Heart right ventricle (tissue), 16 donors: ENCODE measurements at regions not wholly inside any gene's neighbourhood (a gene's known extent, or its start where the extent isn't known, plus 50 kb on each side); places are given as distances from the start of the nearest gene placed in this dataset.

Experiments used
- ATAC-seq, 8 donors: fragments of 200-7000 bp; cut with Tn5 transposase; one replicate each; pipeline ENCODE4 v1.9.1; 2020; ENCODE audit warnings: mild to moderate bottlenecking in 8 of 8, moderate library complexity in 8 of 8, moderate number of reproducible peaks in 1 of 8
- DNase-seq, 2 donors: peaks; one replicate each; pipeline ENCODE4 v3.0.0-alpha.2; 2020
- H3K27ac ChIP-seq, 10 donors: fragments of 200-600 bp; sonication (generic) in 2 of 10; one replicate each; pipeline versions ENCODE4 v1.5.0 to v1.8.0; 2020 to 2022; ENCODE audit warnings: mild to moderate bottlenecking in 3 of 10
- H3K27me3 ChIP-seq, 7 donors: fragments of 200-600 bp; one replicate each; pipeline ENCODE4 v1.8.0; 2021 to 2022; ENCODE audit warnings: mild to moderate bottlenecking in 2 of 7
- H3K36me3 ChIP-seq, 9 donors: fragments of 200-600 bp; sonication (generic) in 1 of 9; one replicate each; pipeline versions ENCODE4 v1.5.0 to v1.8.0; 2020 to 2022; ENCODE audit warnings: mild to moderate bottlenecking in 2 of 9
- H3K4me1 ChIP-seq, 9 donors: fragments of 200-600 bp; sonication (generic) in 1 of 9; one replicate each; pipeline versions ENCODE4 v1.5.0 to v1.8.0; 2020 to 2022; ENCODE audit warnings: mild to moderate bottlenecking in 4 of 9
- H3K4me3 ChIP-seq, 10 donors: fragments of 200-600 bp; sonication (generic) in 2 of 10; one replicate each; pipeline versions ENCODE4 v1.5.0 to v1.8.0; 2020 to 2022; ENCODE audit warnings: mild to moderate bottlenecking in 7 of 10, moderate library complexity in 2 of 10
- H3K9me3 ChIP-seq, 11 donors: fragments of 200-600 bp in 10 of 11; sonication (generic) in 2 of 11; one replicate each; pipeline versions ENCODE4 v1.5.0 to v1.8.0; 2013 to 2022; ENCODE audit warnings: mild to moderate bottlenecking in 2 of 11, control low read depth in 1 of 11, moderate library complexity in 1 of 11
- WGBS, 2 donors: extraction: QIAGEN DNeasy Blood & Tissue Kit; methylation state at CpG; one replicate each; pipeline ENCODE4 v1.1.7; 2013; ENCODE audit warnings: inconsistent platforms in 1 of 2; 5-methylcytosine and 5-hydroxymethylcytosine counted together
- intact Hi-C, 10 donors: fragments of 100-400 bp; cut with DNase I; formaldehyde crosslinking; loops; one replicate each; pipeline versions ENCODE4 v1.11.1 to v1.14.2; 2022
- TF ChIP-seq, protein P1 (sequence below), 9 donors: fragments of 200-600 bp; sonication (generic) in 2 of 9; IDR thresholded peaks; one replicate each; pipeline versions ENCODE4 v1.5.0 to v1.8.0; 2021 to 2022; ENCODE audit warnings: antibody characterized with exemption in 9 of 9, mild to moderate bottlenecking in 5 of 9, moderate library complexity in 1 of 9
- donor health status: Arrhythmogenic right ventricular cardiomyopathy.
- donor health status: ischemic (EF 13 %, LVEDD 7.1; RV severe dilation, severe dysfunction).
- donor health status: healthy with polysubstance abuse.
- donor health status: DM: no; HTN: yes; CAD: no.
- donor health status: DM: no; HTN: no; CAD: no.
- donor health status: ischemic (EF 25% LVEDD 6.9; RV normal size, moderate dysfunction).
- donor health status: ischemic (EF 25% LVEDD 5.7; RV mildly dilated, moderate dysfunction).
- donor health status: healthy.
- donor health status: DM: yes; HTN: yes; CAD: no.
- donor health status: Ischemic cardiomyopathy.
- donor health status: ischemic (EF 35%, LVEDD 5.7; RV mildly dilated, moderate dysfunction).
- donor health status: nonischemic (EF 11% LVEDD 7.7; RV severe dilation, severe dysfunction).
- donor health status: DM: yes; HTN: yes; CAD: no.
- donor health status: PGD.
- donor health status: ischemic (EF 29% LVEDD 5.4; RV normal size, mild dysfunction).
- donor health status: nonischemic (EF 23%, LVEDD 6.1; RV moderate dilation, normal function).

GRCh38 chr2:145543155-145543554, 1023.2 kb upstream of the ZEB2 start:
- H3K4me3 ChIP-seq: no peak overlapping the region
- no peaks in the 10 kb centered on the region for H3K36me3 ChIP-seq
- TF ChIP-seq, protein P1, sequence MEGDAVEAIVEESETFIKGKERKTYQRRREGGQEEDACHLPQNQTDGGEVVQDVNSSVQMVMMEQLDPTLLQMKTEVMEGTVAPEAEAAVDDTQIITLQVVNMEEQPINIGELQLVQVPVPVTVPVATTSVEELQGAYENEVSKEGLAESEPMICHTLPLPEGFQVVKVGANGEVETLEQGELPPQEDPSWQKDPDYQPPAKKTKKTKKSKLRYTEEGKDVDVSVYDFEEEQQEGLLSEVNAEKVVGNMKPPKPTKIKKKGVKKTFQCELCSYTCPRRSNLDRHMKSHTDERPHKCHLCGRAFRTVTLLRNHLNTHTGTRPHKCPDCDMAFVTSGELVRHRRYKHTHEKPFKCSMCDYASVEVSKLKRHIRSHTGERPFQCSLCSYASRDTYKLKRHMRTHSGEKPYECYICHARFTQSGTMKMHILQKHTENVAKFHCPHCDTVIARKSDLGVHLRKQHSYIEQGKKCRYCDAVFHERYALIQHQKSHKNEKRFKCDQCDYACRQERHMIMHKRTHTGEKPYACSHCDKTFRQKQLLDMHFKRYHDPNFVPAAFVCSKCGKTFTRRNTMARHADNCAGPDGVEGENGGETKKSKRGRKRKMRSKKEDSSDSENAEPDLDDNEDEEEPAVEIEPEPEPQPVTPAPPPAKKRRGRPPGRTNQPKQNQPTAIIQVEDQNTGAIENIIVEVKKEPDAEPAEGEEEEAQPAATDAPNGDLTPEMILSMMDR (IDR thresholded peaks at IDR 0.05): no peak
- H3K27ac ChIP-seq: no peak overlapping the region
- no peaks in the 10 kb centered on the region for H3K4me1 ChIP-seq
- no peaks in the 10 kb centered on the region for H3K27me3 ChIP-seq
- H3K9me3 ChIP-seq: peaks cover 0 to 28% (median 0%) of the 10 kb centered on the region in 11 donors
- no peak for ATAC-seq
- intact Hi-C loops: no loop called here
- 83% methylated on average over 2 of the region's 2 CpGs for WGBS, 2 donors
- no peak for DNase-seq

GRCh38 chr2:145541028-145541427, 1021.1 kb upstream of the ZEB2 start:
- no peak for DNase-seq
- Histone ChIP-seq H3K4me1 (no peaks in the 10 kb centered on the region), H3K4me3 (no peak overlapping the region), H3K27ac (no peak overlapping the region), H3K36me3 (no peaks in the 10 kb centered on the region), H3K9me3 (peaks cover 0 to 26% (median 0%) of the 10 kb centered on the region in 11 donors), H3K27me3 (no peaks in the 10 kb centered on the region)
- 95 to 96% methylated on average over 2 of the region's 2 CpGs for WGBS, 2 donors
- ATAC-seq: no peak
- intact Hi-C loops: no loop called here
- TF ChIP-seq, protein P1 (IDR thresholded peaks at IDR 0.05): no peak

DNA sequence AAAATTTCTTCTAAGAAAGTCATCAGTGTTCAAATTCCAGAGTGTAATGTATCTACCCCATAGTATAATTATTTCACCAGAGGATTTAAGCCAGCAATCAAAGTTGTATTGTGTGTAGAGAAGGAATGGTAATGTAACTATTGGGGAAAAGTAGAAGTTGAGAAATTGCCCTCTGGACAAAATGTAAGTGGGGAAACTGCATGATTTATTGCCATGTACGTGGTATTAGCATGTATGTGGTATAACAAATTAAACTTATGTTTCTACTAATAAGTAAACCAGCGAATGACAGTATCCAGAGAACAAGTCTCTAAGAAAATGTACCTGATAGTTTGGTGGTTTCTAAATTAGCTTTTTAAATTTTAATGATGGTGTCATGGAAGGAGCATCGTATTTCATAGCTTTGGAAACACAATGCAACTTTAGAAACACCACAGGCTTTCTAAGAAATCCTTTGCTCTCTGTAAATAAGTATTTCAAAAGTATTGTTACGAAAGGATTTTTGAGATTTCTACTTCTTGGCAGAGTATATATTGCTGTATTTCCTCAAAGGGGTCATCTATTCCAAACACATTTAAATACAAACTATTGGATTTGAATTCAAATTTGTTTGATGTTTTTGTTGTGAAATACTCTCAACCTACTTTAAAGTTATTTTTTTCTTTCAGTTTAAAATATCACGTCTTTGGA, 1018.9 kb upstream of the ZEB2 start:
- DNase-seq: no peak
- TF ChIP-seq, protein P1 (IDR thresholded peaks at IDR 0.05): no peak
- WGBS, 2 donors: 81 to 87% methylated on average over 5 of the region's 5 CpGs
- no peak for ATAC-seq
- no peak overlapping the region for H3K4me3 ChIP-seq
- peaks cover 0 to 9% (median 0%) of the 10 kb centered on the region in 11 donors for H3K9me3 ChIP-seq
- no peaks in the 10 kb centered on the region for H3K4me1 ChIP-seq
- H3K27ac ChIP-seq: no peak overlapping the region
- no peaks in the 10 kb centered on the region for H3K36me3 ChIP-seq
- H3K27me3 ChIP-seq: no peaks in the 10 kb centered on the region
- intact Hi-C loops: no loop called here

GRCh38 chr2:145530653-145531052, 1010.7 kb upstream of the ZEB2 start:
- Histone ChIP-seq H3K4me1 (no peaks in the 10 kb centered on the region), H3K36me3 (no peaks in the 10 kb centered on the region), H3K27ac (no peak overlapping the region), H3K4me3 (no peak overlapping the region), H3K9me3 (no peaks in the 10 kb centered on the region), H3K27me3 (no peaks in the 10 kb centered on the region)
- ATAC-seq (no peak), DNase-seq (no peak)
- intact Hi-C loops: no loop called here
- TF ChIP-seq, protein P1 (IDR thresholded peaks at IDR 0.05): no peak
